Epithelial cell of esophagus (primary cell): ENCODE measurements at regions not wholly inside any gene's neighbourhood (a gene's known extent, or its start where the extent isn't known, plus 50 kb on each side); places are given as distances from the start of the nearest gene placed in this dataset.

Source experiments
- DNase-seq: peaks from one replicate; pipeline ENCODE4 v3.0.0; 2010; ENCODE audit warnings: low read depth
- H3K4me3 ChIP-seq: 2 replicates; pipeline ENCODE4 v1.5.1; 2011; ENCODE audit warnings: mild to moderate bottlenecking, low read length, control low read depth
- TF ChIP-seq, protein P1 (sequence below): IDR thresholded peaks from 2 replicates; pipeline ENCODE4 v1.5.1; 2011; ENCODE audit warnings: low read depth, mild to moderate bottlenecking, low read length, control low read depth, inconsistent platforms; ENCODE audit not compliant: insufficient read depth; ENCODE audit errors: missing control alignments

DNA sequence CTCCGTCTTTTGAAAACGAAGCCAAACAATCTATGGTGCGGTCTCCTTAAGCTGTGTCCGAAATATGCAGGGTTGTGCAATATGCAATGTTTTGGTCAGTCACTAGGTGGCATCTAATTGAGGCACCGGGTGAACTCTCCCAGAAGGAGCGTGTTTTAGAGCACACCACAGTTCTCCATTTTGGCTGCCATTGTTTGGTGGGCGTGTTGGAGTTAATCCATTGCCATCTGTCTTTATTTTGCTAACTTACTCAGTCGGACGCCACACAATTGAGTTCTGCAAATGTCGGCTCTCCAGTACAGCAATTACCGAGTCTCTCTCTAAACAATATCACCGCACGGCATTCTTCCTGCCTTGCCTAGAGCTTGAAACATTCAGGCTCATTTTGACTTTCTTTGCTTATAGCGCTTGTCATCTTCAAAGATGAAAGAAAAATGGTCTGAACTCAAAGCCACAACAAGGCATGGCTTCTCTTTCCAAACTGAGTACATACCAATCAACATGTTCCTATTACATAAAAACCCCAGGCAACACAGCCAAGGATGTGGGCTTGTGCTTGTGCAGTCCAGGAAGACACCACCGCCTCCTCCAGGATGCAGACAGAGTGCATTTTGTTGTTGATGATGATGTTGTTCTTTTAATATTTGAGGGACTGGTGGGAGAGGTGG lies 182.0 kb upstream of the SERP2 start:
- no peak overlapping the region for H3K4me3 ChIP-seq
- TF ChIP-seq, protein P1, sequence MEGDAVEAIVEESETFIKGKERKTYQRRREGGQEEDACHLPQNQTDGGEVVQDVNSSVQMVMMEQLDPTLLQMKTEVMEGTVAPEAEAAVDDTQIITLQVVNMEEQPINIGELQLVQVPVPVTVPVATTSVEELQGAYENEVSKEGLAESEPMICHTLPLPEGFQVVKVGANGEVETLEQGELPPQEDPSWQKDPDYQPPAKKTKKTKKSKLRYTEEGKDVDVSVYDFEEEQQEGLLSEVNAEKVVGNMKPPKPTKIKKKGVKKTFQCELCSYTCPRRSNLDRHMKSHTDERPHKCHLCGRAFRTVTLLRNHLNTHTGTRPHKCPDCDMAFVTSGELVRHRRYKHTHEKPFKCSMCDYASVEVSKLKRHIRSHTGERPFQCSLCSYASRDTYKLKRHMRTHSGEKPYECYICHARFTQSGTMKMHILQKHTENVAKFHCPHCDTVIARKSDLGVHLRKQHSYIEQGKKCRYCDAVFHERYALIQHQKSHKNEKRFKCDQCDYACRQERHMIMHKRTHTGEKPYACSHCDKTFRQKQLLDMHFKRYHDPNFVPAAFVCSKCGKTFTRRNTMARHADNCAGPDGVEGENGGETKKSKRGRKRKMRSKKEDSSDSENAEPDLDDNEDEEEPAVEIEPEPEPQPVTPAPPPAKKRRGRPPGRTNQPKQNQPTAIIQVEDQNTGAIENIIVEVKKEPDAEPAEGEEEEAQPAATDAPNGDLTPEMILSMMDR = peak; percentile 67
- peak; percentile 67 for DNase-seq

- H3K4me3 ChIP-seq = no peak overlapping the region
- TF ChIP-seq, protein P1 = no peak
These were observed 179.9 kb upstream of the SERP2 start for GRCh38 chr13:44193731-44194130.

DNA sequence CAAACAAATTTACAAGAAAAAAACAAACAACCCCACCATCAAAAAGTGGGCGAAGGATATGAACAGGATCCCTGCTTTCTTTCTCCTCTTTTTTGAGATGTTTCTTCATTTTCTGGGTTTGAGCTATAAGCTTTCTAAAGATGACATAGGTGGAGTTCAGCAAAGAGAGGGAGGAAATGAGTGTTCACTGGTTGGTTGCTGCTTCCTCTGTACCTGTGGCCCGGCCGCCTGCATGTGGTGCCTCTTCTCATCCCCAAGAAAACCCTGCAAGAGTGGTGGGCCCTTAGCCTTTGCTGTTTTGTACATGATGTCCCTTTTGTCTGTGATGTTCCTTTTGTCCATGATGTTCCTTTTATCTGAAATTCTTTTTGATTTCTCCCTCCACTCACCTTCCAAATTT lies 178.4 kb upstream of the SERP2 start:
- DNase-seq = no peak
- TF ChIP-seq, protein P1 = no peak

More at GRCh38 chr13:44193731-44194130, 179.9 kb upstream of the SERP2 start:
- no peak for DNase-seq

GRCh38 chr13:44196196-44196751 lies 177.3 kb upstream of the SERP2 start:
- peak; percentile 17 for DNase-seq
- H3K4me3 ChIP-seq = no peak overlapping the region
- TF ChIP-seq, protein P1 = no peak

More for the DNA sequence above, 178.4 kb upstream of the SERP2 start:
- H3K4me3 ChIP-seq = no peak overlapping the region

GRCh38 chr13:44197791-44198770 lies 175.5 kb upstream of the SERP2 start:
- peak; percentile 11 for DNase-seq
- H3K4me3 ChIP-seq = no peak overlapping the region
- TF ChIP-seq, protein P1 = no peak

DNA sequence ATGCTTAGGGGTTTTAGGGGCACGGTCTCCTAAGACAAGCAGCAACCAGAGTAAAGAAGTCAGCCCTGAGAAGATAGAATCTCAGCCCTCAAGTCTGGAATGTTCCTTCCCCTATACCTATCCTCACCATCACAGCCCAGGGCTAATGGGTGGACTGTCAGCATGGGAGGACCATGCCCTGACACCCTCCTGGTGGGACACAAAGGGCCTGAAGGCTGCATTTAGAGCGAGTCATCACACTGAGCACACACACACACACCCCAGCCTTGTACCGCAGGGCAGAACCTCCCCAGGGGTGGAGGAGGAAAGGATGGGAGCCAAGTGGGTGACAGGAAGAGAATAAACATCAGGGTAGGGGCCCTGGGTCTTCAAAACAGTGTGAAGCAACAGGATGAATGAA lies 174.8 kb upstream of the SERP2 start:
- no peak overlapping the region for H3K4me3 ChIP-seq
- DNase-seq = peak; percentile 34
- TF ChIP-seq, protein P1 = no peak
